ENCODE measurements at regions not wholly inside any gene's neighbourhood (a gene's known extent, or its start where the extent isn't known, plus 50 kb on each side); places are given as distances from the start of the nearest gene placed in this dataset.

- H3K4me3 ChIP-seq (ENCODE audit: low read length), result no peak overlapping the region
- DNase-seq (ENCODE audit: low read depth), result no peak
- no peak for TF ChIP-seq CTCF (conservative IDR thresholded peaks at IDR 0.05; ENCODE audit: low read length)
Observed at GRCh38 chrX:34868633-34869032, 74.0 kb upstream of the FAM47B start.

- no peak overlapping the region for H3K4me3 ChIP-seq (ENCODE audit: low read length)
- no peak for TF ChIP-seq CTCF (conservative IDR thresholded peaks at IDR 0.05; ENCODE audit: low read length)
- DNase-seq (ENCODE audit: low read depth), result no peak
Observed at GRCh38 chrX:34873500-34874225, 68.9 kb upstream of the FAM47B start.

- no peak for DNase-seq (ENCODE audit: low read depth)
- no peak for TF ChIP-seq CTCF (conservative IDR thresholded peaks at IDR 0.05; ENCODE audit: low read length)
- no peak overlapping the region for H3K4me3 ChIP-seq (ENCODE audit: low read length)
Observed at GRCh38 chrX:34874763-34875162, 67.8 kb upstream of the FAM47B start.

GRCh38 chrX:34875204-34875603 lies 67.4 kb upstream of the FAM47B start:
- TF ChIP-seq CTCF (conservative IDR thresholded peaks at IDR 0.05; ENCODE audit: low read length), result no peak
- DNase-seq (ENCODE audit: low read depth), result peak; percentile 74
- H3K4me3 ChIP-seq (ENCODE audit: low read length), result no peak overlapping the region

GRCh38 chrX:34877436-34877835 lies 65.2 kb upstream of the FAM47B start:
- no peak overlapping the region for H3K4me3 ChIP-seq (ENCODE audit: low read length)
- DNase-seq (ENCODE audit: low read depth), result peak; percentile 65
- no peak for TF ChIP-seq CTCF (conservative IDR thresholded peaks at IDR 0.05; ENCODE audit: low read length)

- DNase-seq (ENCODE audit: low read depth), result peak; percentile 33
Observed at GRCh38 chrX:34879346-34879745, 63.2 kb upstream of the FAM47B start.

More at GRCh38 chrX:34879346-34879745, 63.2 kb upstream of the FAM47B start:
- no peak overlapping the region for H3K4me3 ChIP-seq (ENCODE audit: low read length)
- TF ChIP-seq CTCF (conservative IDR thresholded peaks at IDR 0.05; ENCODE audit: low read length), result no peak

Measured in AG10803 (cell line).